VCaP (cell line): ENCODE measurements at regions not wholly inside any gene's neighbourhood (a gene's known extent, or its start where the extent isn't known, plus 50 kb on each side); places are given as distances from the start of the nearest gene placed in this dataset.

Experiments
- H3K27ac ChIP-seq: fragments of 450-650 bp; 2 replicates; pipeline ENCODE4 v1.5.1; 2017
- TF ChIP-seq, protein P1 (sequence below): fragments of 450-650 bp; conservative IDR thresholded peaks from 2 replicates; pipeline ENCODE4 v1.5.1; 2017; ENCODE audit warnings: mild to moderate bottlenecking, moderate library complexity

DNA sequence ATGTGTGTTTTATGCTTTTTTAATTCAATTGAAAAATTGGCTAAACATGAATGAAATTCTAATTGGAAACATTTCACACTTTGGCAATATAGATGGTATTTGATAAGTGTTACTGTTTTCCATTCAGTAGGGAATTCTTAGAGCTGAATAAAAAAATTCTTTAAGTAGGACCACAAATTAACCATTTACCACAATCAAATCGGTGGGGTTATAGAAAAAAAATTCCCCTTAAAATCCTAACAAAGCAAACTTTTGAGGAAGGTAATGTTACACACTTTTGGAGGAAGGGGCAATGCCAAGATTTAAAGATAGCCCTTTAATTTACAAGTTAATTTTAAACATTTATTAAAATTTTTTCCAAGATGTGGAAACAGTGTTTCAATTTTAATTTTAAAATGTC, 279.0 kb upstream of the FIGN start:
- no peak overlapping the region for H3K27ac ChIP-seq
- TF ChIP-seq, protein P1, sequence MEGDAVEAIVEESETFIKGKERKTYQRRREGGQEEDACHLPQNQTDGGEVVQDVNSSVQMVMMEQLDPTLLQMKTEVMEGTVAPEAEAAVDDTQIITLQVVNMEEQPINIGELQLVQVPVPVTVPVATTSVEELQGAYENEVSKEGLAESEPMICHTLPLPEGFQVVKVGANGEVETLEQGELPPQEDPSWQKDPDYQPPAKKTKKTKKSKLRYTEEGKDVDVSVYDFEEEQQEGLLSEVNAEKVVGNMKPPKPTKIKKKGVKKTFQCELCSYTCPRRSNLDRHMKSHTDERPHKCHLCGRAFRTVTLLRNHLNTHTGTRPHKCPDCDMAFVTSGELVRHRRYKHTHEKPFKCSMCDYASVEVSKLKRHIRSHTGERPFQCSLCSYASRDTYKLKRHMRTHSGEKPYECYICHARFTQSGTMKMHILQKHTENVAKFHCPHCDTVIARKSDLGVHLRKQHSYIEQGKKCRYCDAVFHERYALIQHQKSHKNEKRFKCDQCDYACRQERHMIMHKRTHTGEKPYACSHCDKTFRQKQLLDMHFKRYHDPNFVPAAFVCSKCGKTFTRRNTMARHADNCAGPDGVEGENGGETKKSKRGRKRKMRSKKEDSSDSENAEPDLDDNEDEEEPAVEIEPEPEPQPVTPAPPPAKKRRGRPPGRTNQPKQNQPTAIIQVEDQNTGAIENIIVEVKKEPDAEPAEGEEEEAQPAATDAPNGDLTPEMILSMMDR: no peak

DNA sequence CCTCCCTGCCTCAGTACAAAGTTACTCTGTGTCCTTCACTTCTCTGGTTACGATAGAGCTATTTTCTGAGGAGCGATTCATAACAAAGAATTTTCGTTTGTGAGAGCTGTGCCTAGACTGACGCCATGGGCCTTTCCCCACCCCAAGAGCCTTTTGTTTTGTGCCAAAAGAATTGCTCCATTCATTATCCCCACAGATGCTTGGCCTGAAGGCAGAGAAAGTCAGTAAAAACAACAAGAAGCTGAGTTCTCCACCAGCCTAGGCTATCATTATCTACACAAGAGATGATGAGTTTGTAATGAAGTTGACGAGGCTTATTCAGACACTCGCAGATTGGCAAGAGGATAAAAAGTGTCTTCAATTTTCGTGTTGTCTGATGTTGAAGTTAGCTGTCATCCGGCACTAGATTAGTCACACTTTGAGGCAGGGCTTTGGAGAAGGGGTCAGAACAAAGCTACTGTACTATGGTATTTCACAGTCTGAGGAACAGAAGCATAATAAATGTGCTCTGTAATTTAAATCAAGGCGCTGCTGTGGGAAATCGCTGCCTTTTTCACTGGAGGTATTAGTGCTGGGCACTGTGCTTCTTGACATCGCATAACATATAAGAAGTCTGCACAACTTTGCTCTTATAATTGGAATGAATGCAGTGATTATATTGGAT, 278.4 kb upstream of the FIGN start:
- no peak overlapping the region for H3K27ac ChIP-seq
- TF ChIP-seq, protein P1: no peak

DNA sequence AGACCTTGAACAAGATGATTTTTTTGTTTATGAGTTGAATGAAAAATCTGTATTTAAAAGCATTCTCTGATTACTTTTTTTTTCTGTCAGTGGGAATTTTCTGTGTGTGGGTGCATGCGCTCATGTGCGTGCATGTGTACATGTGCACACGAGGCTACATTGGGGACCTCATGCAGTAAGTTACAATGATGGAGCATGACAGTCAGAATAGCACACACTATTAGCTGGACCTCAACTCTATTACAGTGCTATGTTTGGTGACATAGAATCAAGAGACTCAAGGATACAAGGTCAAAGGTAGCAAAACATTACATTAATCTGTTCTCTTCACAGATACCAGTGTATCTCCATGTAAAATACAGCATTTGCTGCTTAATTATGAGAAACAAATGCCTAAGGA, 276.8 kb upstream of the FIGN start:
- no peak overlapping the region for H3K27ac ChIP-seq
- TF ChIP-seq, protein P1: no peak

DNA sequence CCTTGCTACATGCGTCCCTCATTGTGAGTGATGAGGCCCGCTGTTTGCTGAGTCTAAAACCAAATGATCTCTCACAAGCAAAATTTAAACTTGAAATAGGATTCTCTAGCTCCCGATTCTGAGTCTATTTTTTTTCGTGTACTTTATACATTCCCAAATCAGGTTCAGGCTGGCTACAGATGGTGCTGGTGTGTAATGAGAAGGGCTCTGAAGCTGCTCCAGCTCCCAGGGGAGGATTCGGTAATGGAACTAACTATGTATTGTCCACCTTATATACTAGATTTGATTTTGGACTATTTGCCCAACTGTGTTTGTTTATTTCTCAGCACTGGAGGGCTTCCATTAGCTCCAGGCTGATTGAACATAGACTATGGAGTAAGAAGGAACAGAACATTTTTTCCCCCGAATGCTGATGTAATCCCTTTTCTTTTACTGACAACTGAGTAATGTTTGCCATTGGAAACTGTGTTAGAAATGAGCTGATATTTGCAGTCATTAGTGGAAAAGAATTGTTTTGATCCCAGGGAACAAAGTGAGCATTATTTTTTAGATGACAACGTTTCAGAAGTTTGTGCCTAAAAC, 274.0 kb upstream of the FIGN start:
- TF ChIP-seq, protein P1: no peak
- no peak overlapping the region for H3K27ac ChIP-seq

DNA sequence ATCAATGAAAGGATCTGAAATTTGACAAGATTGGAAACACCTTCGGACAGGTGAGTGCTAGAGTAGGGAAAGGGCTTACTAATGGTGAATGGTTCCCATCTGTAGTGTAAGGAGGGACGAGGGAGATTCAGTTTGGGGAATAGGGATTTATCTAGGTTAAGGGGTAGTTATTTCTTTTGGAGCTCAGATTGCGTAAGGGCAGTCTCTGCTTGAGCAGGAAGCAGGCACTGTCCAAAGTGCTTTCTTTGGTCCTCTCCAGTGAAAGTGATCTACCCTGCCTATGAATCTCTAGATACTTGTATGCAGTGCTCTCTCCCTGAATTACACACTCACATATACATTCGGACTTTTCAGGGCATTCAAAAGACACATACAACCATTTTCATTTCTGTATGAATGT, 272.9 kb upstream of the FIGN start:
- TF ChIP-seq, protein P1: no peak
- no peak overlapping the region for H3K27ac ChIP-seq

DNA sequence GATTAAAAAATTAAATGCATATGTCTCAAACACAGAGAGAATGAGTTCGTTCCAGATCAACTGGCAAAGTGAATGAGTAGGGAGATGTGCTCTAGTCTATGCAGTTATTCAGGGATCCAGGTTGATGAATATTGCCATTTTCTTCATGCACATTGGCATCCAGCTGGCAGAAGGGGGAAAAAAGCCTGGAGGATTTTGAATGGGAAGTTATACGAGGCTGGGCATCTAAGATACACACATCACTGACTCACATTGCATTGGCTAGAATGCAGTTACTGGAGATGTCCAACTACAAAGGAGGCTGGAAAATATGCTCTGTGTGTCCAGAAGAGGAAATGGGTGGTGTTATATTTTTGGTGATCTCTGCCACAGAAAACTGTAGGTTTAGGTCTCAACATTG, 270.9 kb upstream of the FIGN start:
- no peak overlapping the region for H3K27ac ChIP-seq
- TF ChIP-seq, protein P1: no peak

GRCh38 chr2:164000176-164000575, 264.4 kb upstream of the FIGN start:
- H3K27ac ChIP-seq: no peak overlapping the region
- TF ChIP-seq, protein P1: no peak
